Kidney tubule cell (primary cell): ENCODE measurements at regions not wholly inside any gene's neighbourhood (a gene's known extent, or its start where the extent isn't known, plus 50 kb on each side); places are given as distances from the start of the nearest gene placed in this dataset.

ENCODE experiments used
- DNase-seq: peaks from one replicate; pipeline ENCODE4 v3.0.0-alpha.2; 2018; ENCODE audit warnings: low spot score

GRCh38 chr2:156697906-156698305, 261.7 kb downstream of the GPD2 start:
- no peak for DNase-seq

GRCh38 chr2:156700681-156701080, 264.5 kb downstream of the GPD2 start:
- no peak for DNase-seq

GRCh38 chr2:156702541-156702940, 266.4 kb downstream of the GPD2 start:
- no peak for DNase-seq

- DNase-seq = no peak
Measured at GRCh38 chr2:156703642-156704041, 267.5 kb downstream of the GPD2 start.

GRCh38 chr2:156704132-156704531, 268.0 kb downstream of the GPD2 start:
- DNase-seq = no peak

GRCh38 chr2:156704617-156705016, 268.4 kb downstream of the GPD2 start:
- no peak for DNase-seq

GRCh38 chr2:156706576-156706975, 270.4 kb downstream of the GPD2 start:
- no peak for DNase-seq

- DNase-seq = no peak
Measured at GRCh38 chr2:156708051-156708450, 271.9 kb downstream of the GPD2 start.

- DNase-seq = no peak
Measured at GRCh38 chr2:156709091-156709490, 272.9 kb downstream of the GPD2 start.

GRCh38 chr2:156719036-156719435, 282.9 kb downstream of the GPD2 start:
- no peak for DNase-seq

- DNase-seq = no peak
Measured at GRCh38 chr2:156727867-156728266, 291.7 kb downstream of the GPD2 start.

GRCh38 chr2:156728328-156728727, 292.1 kb downstream of the GPD2 start:
- DNase-seq = no peak

GRCh38 chr2:156731506-156731905, 295.3 kb downstream of the GPD2 start:
- DNase-seq = no peak

- no peak for DNase-seq
Measured at GRCh38 chr2:156736950-156737349, 300.8 kb downstream of the GPD2 start.

- no peak for DNase-seq
Measured at GRCh38 chr2:156739301-156739700, 303.1 kb downstream of the GPD2 start.

- DNase-seq = no peak
Measured at GRCh38 chr2:156745619-156746018, 309.4 kb downstream of the GPD2 start.

GRCh38 chr2:156748221-156748620, 312.0 kb downstream of the GPD2 start:
- DNase-seq = no peak

- DNase-seq = no peak
Measured at GRCh38 chr2:156752042-156752441, 315.9 kb downstream of the GPD2 start.

GRCh38 chr2:156753766-156754165, 317.6 kb downstream of the GPD2 start:
- DNase-seq = no peak

GRCh38 chr2:156756516-156756915, 320.3 kb downstream of the GPD2 start:
- DNase-seq = no peak

GRCh38 chr2:156763174-156763573, 327.0 kb downstream of the GPD2 start:
- no peak for DNase-seq

- DNase-seq = no peak
Measured at GRCh38 chr2:156765043-156765442, 328.9 kb downstream of the GPD2 start.

- DNase-seq = no peak
Measured at GRCh38 chr2:156765450-156765849, 329.3 kb downstream of the GPD2 start.

- no peak for DNase-seq
Measured at GRCh38 chr2:156769802-156770201, 333.6 kb downstream of the GPD2 start.

- DNase-seq = no peak
Measured at GRCh38 chr2:156778916-156779315, 342.7 kb downstream of the GPD2 start.
